ENCODE measurements at regions not wholly inside any gene's neighbourhood (a gene's known extent, or its start where the extent isn't known, plus 50 kb on each side); places are given as distances from the start of the nearest gene placed in this dataset.

- no peak overlapping the region for H3K4me2 ChIP-seq (replicated peaks; ENCODE audit: low read depth, low read length, poor library complexity, severe bottlenecking)
Observed at GRCh38 chr9:91489361-91489899, 65.8 kb upstream of the NFIL3 start.

DNA sequence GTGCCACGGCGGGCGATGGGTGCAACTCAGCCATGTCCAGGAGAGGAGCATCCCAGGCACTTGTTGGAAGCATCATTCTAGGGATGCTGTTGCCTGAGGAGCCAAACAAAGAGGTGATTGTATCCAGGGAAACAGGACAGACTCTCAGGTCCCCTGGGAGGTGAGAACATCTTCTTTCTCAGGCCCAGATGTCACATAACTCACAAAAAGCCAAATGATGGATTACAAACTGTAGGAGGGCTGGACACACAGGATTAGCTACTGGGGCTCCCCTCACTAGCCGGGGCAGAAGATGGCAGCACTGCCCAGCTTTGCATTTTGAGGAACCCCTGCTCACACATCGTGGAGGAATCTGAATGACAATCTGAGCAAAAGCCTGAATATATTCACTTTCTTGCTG, 64.7 kb upstream of the NFIL3 start:
- H3K9me3 Mint-ChIP-seq (ENCODE audit: insufficient read depth), result no peaks in the 10 kb centered on the region
- DNase-seq (no peak), ATAC-seq (ENCODE audit: low read depth) (no peak)
- 94% methylated on average over 5 of the region's 5 CpGs for WGBS (ENCODE audit: insufficient coverage)
- CTCF ChIA-PET, result no interaction called here
- no peak overlapping the region for H3K9ac ChIP-seq (ENCODE audit: low read length)
- no peaks in the 10 kb centered on the region for H3K27me3 ChIP-seq (replicated peaks in 1 of 4; ENCODE audit: control extremely low read depth in 1 of 4, control insufficient read depth in 3 of 4, insufficient read depth in 4 of 4, low read length in 3 of 4)
- H4K20me1 ChIP-seq (ENCODE audit: control insufficient read depth, insufficient read depth, low read length, poor library complexity, severe bottlenecking), result no peaks in the 10 kb centered on the region
- H3K27ac ChIP-seq (ENCODE audit: low read length in 2 of 2), result no peak overlapping the region
- H3K4me1 Mint-ChIP-seq, result no peaks in the 10 kb centered on the region
- no peak overlapping the region for H3K4me2 ChIP-seq (replicated peaks; ENCODE audit: low read depth, low read length, poor library complexity, severe bottlenecking)
- H3K9me3 ChIP-seq (ENCODE audit: control extremely low read depth in 1 of 3, control insufficient read depth in 2 of 3, insufficient read depth in 1 of 3, low read length in 2 of 3), result peaks cover 0 to 3% (median 0%) of the 10 kb centered on the region in 3 donors
- no peaks in the 10 kb centered on the region for H3K36me3 ChIP-seq (replicated peaks in 1 of 2; ENCODE audit: control extremely low read depth in 1 of 2, control insufficient read depth in 1 of 2, extremely low read depth in 1 of 2, insufficient read depth in 2 of 2, low read length in 1 of 2)
- H3K27me3 Mint-ChIP-seq, result peaks cover 16% of the 10 kb centered on the region
- POLR2A ChIA-PET, result no interaction called here
- TF ChIP-seq CTCF (IDR thresholded peaks at IDR 0.05) (no peak), EZH2 (IDR thresholded peaks at IDR 0.05; ENCODE audit: borderline replicate concordance, insufficient read depth, low read depth, low read length, poor library complexity, severe bottlenecking) (no peak)
- H3K79me2 ChIP-seq (ENCODE audit: control insufficient read depth, insufficient read depth, low read length), result no peaks in the 10 kb centered on the region
- intact Hi-C loops (cut with micrococcal nuclease), result no loop called here
- H3K4me3 ChIP-seq (ENCODE audit: control extremely low read depth in 1 of 5, extremely low read depth in 1 of 5, insufficient read depth in 1 of 5, low read depth in 2 of 5, low read length in 4 of 5), result no peak overlapping the region
- H3K27ac Mint-ChIP-seq, result no peak overlapping the region
- no peaks in the 10 kb centered on the region for H3K4me1 ChIP-seq (ENCODE audit: control insufficient read depth in 2 of 2, insufficient read depth in 2 of 2, low read length in 2 of 2)
- no peak overlapping the region for H3K4me3 Mint-ChIP-seq
- H2AFZ ChIP-seq (ENCODE audit: insufficient read depth, low read depth, low read length, poor library complexity, severe bottlenecking), result no peak overlapping the region

More at GRCh38 chr9:91489361-91489899, 65.8 kb upstream of the NFIL3 start:
- Histone ChIP-seq H3K4me1 (ENCODE audit: control insufficient read depth in 2 of 2, insufficient read depth in 2 of 2, low read length in 2 of 2) (no peaks in the 10 kb centered on the region), H3K9ac (ENCODE audit: low read length) (no peak overlapping the region), H3K9me3 (ENCODE audit: control extremely low read depth in 1 of 3, control insufficient read depth in 2 of 3, insufficient read depth in 1 of 3, low read length in 2 of 3) (peaks cover 0 to 3% (median 0%) of the 10 kb centered on the region in 3 donors), H3K36me3 (replicated peaks in 1 of 2; ENCODE audit: control extremely low read depth in 1 of 2, control insufficient read depth in 1 of 2, extremely low read depth in 1 of 2, insufficient read depth in 2 of 2, low read length in 1 of 2) (no peaks in the 10 kb centered on the region), H4K20me1 (ENCODE audit: control insufficient read depth, insufficient read depth, low read length, poor library complexity, severe bottlenecking) (no peaks in the 10 kb centered on the region), H3K79me2 (ENCODE audit: control insufficient read depth, insufficient read depth, low read length) (no peaks in the 10 kb centered on the region), H2AFZ (ENCODE audit: insufficient read depth, low read depth, low read length, poor library complexity, severe bottlenecking) (no peak overlapping the region), H3K4me3 (ENCODE audit: control extremely low read depth in 1 of 5, extremely low read depth in 1 of 5, insufficient read depth in 1 of 5, low read depth in 2 of 5, low read length in 4 of 5) (no peak overlapping the region), H3K27ac (ENCODE audit: low read length in 2 of 2) (no peak overlapping the region), H3K27me3 (replicated peaks in 1 of 4; ENCODE audit: control extremely low read depth in 1 of 4, control insufficient read depth in 3 of 4, insufficient read depth in 4 of 4, low read length in 3 of 4) (no peaks in the 10 kb centered on the region)
- Mint-ChIP-seq H3K27me3 (peaks cover 12% of the 10 kb centered on the region), H3K27ac (no peak overlapping the region), H3K4me3 (no peak overlapping the region), H3K9me3 (ENCODE audit: insufficient read depth) (peaks cover 1% of the 10 kb centered on the region), H3K4me1 (no peaks in the 10 kb centered on the region)
- ChIA-PET CTCF (no interaction called here), POLR2A (interaction anchor here (0.6 kb wide), 1 partner anchor 27 kb away, joined by 3 read pairs; no protein-coding TSS in a partner anchor)
- no peak for ATAC-seq (ENCODE audit: low read depth)
- 30% methylated on average over 5 of the region's 5 CpGs for WGBS (ENCODE audit: insufficient coverage)
- no peak for DNase-seq
- intact Hi-C loops (cut with micrococcal nuclease), result no loop called here
- TF ChIP-seq EZH2 (IDR thresholded peaks at IDR 0.05; ENCODE audit: borderline replicate concordance, insufficient read depth, low read depth, low read length, poor library complexity, severe bottlenecking) (no peak), CTCF (IDR thresholded peaks at IDR 0.05) (no peak)
